Esophagus muscularis mucosa (tissue), 3 donors: ENCODE measurements at regions not wholly inside any gene's neighbourhood (a gene's known extent, or its start where the extent isn't known, plus 50 kb on each side); places are given as distances from the start of the nearest gene placed in this dataset.

Experiments used
- POLR2A ChIP-seq: fragments of 450-650 bp; IDR thresholded peaks from one replicate; pipeline ENCODE4 v1.6.1; 2017; ENCODE audit warnings: antibody characterized with exemption, moderate library complexity, mild to moderate bottlenecking, low read depth
- TF ChIP-seq, protein P1 (sequence below), 3 experiments: fragments of 200-600 bp in 2 of 3; fragments of 450-650 bp in 1 of 3; sonication (generic) in 2 of 3; IDR thresholded peaks; one replicate each; pipeline ENCODE4 v1.5.1; 2017 to 2019; ENCODE audit warnings: antibody characterized with exemption in 3 of 3, mild to moderate bottlenecking in 2 of 3, moderate library complexity in 1 of 3

DNA sequence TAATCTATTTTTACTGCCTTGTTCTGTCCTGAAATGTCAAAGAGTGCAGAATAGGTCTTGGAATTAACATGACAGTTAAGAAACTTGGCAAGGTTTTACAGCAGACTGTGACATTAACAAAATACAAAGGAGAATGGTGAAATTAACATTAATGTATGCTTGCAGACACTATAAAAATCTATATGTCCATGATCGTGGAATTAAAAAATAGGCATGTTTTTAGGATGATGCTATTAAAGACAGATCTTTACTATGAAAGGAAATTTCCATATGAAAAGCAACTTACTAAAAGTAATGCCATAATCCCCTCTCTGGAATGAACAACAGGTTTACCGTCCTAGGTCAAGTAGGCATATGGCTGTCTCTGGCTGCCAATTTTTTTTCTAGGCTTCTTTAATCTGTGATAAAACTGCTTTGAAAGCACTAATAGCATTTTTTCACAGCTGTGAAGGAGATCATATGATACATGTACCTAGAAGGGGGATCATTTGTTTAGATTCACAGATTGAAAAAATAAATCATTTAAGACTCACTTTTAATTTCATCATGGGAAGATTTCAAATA, 291.5 kb downstream of the ZNF536 start:
- no peak for TF ChIP-seq POLR2A
- TF ChIP-seq, protein P1, sequence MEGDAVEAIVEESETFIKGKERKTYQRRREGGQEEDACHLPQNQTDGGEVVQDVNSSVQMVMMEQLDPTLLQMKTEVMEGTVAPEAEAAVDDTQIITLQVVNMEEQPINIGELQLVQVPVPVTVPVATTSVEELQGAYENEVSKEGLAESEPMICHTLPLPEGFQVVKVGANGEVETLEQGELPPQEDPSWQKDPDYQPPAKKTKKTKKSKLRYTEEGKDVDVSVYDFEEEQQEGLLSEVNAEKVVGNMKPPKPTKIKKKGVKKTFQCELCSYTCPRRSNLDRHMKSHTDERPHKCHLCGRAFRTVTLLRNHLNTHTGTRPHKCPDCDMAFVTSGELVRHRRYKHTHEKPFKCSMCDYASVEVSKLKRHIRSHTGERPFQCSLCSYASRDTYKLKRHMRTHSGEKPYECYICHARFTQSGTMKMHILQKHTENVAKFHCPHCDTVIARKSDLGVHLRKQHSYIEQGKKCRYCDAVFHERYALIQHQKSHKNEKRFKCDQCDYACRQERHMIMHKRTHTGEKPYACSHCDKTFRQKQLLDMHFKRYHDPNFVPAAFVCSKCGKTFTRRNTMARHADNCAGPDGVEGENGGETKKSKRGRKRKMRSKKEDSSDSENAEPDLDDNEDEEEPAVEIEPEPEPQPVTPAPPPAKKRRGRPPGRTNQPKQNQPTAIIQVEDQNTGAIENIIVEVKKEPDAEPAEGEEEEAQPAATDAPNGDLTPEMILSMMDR (IDR thresholded peaks at IDR 0.05), result no peak
